NCI-H2081 (cell line): ENCODE measurements at regions not wholly inside any gene's neighbourhood (a gene's known extent, or its start where the extent isn't known, plus 50 kb on each side); places are given as distances from the start of the nearest gene placed in this dataset.
A peak's percentile ranks its signal among the peaks of the same experiment; 100 is the strongest.

Experiments
- DNase-seq, 2 experiments: peaks; one replicate each; lab custom pipeline; 2025; lab: John Stamatoyannopoulos, UW

DNA sequence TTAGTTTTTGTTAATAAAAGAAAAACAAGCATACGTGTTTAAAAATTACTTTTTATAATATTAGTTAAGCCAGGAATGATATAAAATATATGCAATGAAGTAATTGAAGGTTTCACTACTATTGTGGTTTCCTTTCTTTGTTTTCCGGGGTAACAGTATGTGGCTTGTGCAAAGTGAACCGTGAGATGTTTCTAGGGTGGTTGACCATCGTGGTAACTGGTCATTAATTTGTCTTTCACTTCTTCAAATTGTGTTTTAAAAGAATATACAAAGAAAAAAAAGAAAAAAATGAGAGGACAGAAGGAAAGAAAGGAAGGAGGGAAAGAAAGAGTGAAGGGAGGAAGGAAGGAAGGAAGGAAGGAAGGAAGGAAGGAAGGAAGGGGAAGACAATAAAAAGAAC lies 330.1 kb upstream of the CPXCR1 start:
- no peak for DNase-seq

DNA sequence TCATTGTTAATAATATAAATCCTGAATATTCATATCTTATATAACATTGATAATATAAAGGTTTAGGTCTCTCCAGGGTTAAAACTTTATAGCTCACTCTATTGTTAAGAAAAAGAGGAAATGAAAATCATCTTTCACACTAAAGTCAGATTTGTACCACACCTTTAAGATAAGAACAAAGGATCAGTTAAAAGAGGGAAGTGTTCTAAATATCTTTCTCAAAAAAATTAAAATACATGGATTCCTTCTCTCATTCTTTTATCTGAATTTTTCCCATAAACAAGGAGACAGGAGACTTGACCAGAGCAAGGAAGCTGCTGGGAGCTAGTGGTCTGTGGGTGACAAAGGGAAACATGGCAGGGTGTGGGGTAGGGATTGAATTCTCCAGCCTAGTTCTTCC lies 323.0 kb upstream of the CPXCR1 start:
- DNase-seq = no peak

DNA sequence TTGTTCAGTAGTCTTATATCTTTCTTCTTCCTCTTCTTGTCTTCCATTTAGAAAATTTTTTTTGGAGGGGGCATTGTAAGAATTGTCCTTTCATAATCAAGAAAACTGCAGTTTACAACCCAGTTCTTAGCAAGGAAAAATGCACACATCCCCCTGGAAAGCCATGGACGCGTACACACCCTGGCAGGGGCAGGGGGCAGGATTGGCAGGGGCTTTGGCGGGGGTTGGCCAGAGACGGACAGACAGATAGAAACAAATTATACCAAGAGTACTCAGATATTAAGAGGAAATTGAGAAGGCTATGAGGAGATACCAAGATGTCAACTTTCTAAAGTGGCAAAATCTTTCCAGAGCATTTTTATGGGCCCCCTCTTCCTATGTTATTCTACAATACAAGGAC lies 322.5 kb upstream of the CPXCR1 start:
- no peak for DNase-seq

DNA sequence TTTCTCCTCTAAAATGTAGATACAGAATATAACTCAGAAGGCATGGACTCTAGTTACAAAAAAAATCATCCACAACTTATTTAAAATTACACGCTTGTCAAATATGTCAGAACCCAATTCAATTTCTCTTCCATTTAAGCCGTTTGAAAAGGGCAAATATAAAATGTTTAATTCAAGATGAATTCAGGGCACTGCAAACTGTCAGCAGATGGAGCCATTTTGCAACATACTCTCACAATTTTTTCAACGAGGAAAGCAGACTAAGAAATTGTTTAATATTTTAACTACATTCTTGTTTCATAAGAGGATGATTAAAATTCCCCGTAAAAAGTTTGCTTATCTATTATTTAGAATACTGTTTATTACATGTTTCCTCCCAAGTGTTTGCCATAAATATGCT lies 321.3 kb upstream of the CPXCR1 start:
- DNase-seq = peak in 1 of 2 experiments; percentile 13

DNA sequence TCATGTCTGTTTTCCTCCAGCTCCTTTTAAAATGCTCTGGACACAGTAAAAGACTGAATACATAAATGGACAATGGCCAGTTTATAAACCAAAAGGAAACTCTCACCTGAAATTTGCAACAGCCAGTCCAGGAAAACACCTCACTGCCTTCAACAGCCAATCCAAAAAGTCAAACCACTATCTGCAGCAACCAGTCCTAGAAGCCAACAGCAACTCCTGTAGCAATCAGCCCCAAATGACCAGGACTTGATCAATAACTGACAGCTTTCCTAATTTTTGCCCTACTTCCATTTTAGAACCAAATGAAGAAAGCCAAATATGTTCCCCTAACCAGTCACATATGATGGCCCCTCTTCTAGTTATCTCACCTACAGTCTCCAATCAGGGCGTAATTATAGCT lies 309.5 kb upstream of the CPXCR1 start:
- DNase-seq = no peak

DNA sequence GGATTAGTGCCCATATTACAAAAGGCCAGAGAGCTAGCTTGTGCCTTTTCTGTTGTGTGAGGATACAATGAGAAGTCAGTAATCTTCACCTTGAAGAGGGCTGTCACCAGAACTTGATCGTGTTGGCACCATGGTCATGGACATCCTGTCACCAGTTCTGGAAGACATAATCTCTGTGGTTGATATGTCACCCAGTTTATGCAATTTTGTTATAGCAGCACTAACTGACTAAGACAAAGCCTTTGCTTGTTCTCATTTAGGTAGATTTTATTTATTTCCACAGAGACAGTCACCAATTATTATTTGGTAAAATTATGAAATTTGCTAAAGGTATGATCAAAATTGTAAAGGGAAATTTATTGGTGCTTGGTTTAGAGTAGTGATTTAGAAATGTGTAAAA lies 308.8 kb upstream of the CPXCR1 start:
- no peak for DNase-seq

DNA sequence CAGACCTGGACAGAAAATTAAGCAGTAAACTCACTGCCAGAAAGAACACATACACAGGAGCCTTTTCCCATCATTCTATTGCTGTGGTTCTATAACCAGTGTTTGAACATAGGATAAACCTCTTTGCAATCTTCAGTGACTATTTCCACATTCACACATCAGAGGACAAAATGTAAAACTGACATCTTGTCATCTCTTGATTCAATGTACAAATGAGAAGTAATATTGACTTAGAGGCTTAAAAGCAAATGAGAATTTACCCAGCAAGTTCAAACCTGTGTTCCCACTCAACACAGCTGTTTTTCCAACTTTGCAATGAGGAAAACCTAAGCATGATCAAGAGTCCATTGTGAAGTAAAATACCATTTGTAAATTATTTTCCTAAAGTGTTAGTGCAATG lies 307.1 kb upstream of the CPXCR1 start:
- no peak for DNase-seq
